ENCODE measurements at regions not wholly inside any gene's neighbourhood (a gene's known extent, or its start where the extent isn't known, plus 50 kb on each side); places are given as distances from the start of the nearest gene placed in this dataset.

DNA sequence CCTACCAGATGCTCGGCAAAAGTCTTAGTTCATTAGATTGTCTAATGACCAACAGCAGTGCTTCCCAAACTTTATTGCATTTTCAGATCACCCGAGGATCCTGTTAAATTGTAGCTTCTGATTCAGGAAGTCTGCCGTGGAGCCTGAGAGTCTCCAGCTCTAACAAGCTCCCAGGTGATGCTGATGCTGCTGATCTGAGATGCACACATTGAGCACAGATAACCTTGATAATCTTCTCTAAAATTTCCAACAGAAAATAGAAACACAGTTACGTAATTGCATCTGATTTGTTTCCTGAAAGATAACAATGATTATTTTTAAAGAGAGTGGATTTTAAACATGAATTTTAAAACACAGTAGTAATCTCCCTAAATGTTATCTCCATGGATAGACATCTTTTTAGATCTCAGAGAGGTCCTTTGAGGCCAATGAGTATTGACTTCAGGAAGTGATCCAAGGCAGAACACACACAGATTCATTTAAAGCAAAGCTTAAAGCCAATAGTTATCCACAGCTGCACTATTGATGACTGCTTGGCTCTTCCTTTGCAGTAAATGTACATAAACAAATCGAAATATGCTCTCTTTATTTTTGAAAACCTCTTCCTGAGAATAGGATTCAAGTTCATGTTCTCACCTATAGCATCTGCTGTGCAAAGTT is 122.8 kb upstream of the TNPO1 start:
- Histone ChIP-seq H3K4me3 (no peak overlapping the region), H3K4me1 (no peaks in the 10 kb centered on the region), H3K27me3 (peaks cover 0 to 10% (median 0%) of the 10 kb centered on the region in 9 donors), H3K9me3 (no peaks in the 10 kb centered on the region), H3K27ac (no peak overlapping the region), H3K36me3 (no peaks in the 10 kb centered on the region)
- no peak for TF ChIP-seq POLR2A (IDR thresholded peaks at IDR 0.05)
- TF ChIP-seq, protein P1, sequence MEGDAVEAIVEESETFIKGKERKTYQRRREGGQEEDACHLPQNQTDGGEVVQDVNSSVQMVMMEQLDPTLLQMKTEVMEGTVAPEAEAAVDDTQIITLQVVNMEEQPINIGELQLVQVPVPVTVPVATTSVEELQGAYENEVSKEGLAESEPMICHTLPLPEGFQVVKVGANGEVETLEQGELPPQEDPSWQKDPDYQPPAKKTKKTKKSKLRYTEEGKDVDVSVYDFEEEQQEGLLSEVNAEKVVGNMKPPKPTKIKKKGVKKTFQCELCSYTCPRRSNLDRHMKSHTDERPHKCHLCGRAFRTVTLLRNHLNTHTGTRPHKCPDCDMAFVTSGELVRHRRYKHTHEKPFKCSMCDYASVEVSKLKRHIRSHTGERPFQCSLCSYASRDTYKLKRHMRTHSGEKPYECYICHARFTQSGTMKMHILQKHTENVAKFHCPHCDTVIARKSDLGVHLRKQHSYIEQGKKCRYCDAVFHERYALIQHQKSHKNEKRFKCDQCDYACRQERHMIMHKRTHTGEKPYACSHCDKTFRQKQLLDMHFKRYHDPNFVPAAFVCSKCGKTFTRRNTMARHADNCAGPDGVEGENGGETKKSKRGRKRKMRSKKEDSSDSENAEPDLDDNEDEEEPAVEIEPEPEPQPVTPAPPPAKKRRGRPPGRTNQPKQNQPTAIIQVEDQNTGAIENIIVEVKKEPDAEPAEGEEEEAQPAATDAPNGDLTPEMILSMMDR (IDR thresholded peaks at IDR 0.05), result no peak
- ATAC-seq, result no peak
- no peak for DNase-seq
- 48 to 70% (median 58%) methylated on average over 5 of the region's 5 CpGs for WGBS, 4 donors
- intact Hi-C loops (cut with DNase I), result no loop called here

DNA sequence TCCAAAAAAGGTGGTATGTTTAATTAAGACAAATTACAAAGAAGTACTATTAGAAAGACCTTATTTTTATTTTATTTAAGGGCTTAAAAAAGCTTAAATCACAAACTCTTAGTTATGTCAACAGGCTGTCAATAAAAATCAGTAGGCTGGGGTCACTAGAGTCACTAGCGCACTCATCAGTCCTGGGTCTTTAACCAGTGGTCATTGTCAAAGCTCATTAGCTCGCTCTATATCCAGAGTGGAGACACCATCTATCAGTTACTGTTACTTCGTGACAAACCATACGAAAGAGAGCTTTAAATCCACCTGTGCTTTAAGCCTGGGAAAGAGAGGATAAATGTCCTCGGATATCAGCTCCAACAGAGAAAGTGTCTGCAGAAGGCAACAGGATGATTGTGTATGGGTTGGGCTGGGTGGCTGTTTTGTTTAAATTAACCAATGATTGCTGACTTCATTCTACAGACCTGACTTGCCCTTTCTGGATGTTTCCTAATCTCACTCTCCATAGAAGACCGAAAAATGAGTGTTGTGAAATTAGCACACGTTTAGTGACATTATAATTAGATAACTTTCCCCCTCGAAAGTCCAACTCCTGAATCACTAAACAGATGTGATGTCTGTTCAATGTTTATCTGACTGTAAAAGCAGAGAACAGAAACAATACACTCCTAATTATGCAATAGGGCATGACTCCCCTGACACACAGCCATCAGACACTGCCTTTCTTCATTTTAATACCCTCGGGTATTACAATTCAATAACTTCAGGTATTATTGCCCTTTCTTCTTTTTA is 123.6 kb upstream of the TNPO1 start:
- TF ChIP-seq POLR2A (IDR thresholded peaks at IDR 0.05), result no peak
- TF ChIP-seq, protein P1 (IDR thresholded peaks at IDR 0.05), result no peak
- Histone ChIP-seq H3K9me3 (no peaks in the 10 kb centered on the region), H3K36me3 (no peaks in the 10 kb centered on the region), H3K4me3 (no peak overlapping the region), H3K27ac (peak overlapping the region in 1 of 12 donors; percentile 3), H3K27me3 (peaks cover 0 to 10% (median 0%) of the 10 kb centered on the region in 9 donors), H3K4me1 (no peaks in the 10 kb centered on the region)
- intact Hi-C loops (cut with DNase I), result no loop called here
- 65 to 74% (median 67%) methylated on average over 9 of the region's 9 CpGs for WGBS, 4 donors
- no peak for DNase-seq
- no peak for ATAC-seq

DNA sequence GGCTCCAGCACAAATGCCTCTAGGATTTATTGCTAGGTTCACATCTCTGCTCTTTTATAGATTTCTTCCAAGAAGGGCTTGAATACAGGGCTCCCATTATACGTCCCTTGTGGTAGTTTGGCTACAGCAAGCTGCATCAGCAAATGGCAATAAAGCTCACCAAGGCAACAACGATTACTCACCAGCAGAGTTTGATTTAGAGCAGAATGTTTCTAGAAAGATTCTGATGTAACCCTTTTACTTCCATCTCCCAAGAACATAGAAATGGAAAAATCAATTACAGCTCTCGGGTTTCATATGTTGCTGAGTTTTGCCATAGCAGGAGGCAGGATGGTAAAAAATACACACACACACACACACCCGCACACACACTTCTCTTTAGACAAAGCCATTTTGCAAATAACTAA is 124.2 kb upstream of the TNPO1 start:
- Histone ChIP-seq H3K4me1 (no peaks in the 10 kb centered on the region), H3K27me3 (peaks cover 0 to 10% (median 0%) of the 10 kb centered on the region in 9 donors), H3K4me3 (no peak overlapping the region), H3K36me3 (no peaks in the 10 kb centered on the region), H3K9me3 (no peaks in the 10 kb centered on the region), H3K27ac (no peak overlapping the region)
- intact Hi-C loops (cut with DNase I), result no loop called here
- DNase-seq (no peak), ATAC-seq (no peak)
- WGBS, 4 donors, result 76 to 82% (median 78%) methylated on average over 4 of the region's 4 CpGs
- TF ChIP-seq, protein P1 (IDR thresholded peaks at IDR 0.05), result no peak
- TF ChIP-seq POLR2A (IDR thresholded peaks at IDR 0.05), result no peak

DNA sequence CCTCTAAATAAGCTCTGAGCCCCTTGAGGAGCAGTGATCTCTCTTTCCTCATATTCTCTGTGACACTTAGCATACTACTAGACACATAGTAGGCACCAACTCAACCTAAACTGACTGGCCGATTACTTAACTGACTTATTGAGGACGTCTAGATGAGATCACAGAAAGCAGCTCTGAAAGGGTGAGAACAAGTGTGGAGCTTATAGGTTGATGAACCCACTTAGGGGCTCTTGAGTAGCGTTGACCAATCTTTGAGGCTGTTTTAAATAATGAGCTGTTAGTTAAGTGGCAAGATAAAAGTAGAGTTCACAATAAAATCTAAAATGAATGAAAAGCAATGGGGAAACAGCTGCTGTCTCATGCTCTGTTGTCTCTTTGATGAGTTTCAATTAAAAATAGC is 124.7 kb upstream of the TNPO1 start:
- Histone ChIP-seq H3K27ac (no peak overlapping the region), H3K36me3 (no peaks in the 10 kb centered on the region), H3K27me3 (peaks cover 0 to 10% (median 0%) of the 10 kb centered on the region in 9 donors), H3K9me3 (no peaks in the 10 kb centered on the region), H3K4me1 (no peaks in the 10 kb centered on the region), H3K4me3 (no peak overlapping the region)
- DNase-seq (no peak), ATAC-seq (no peak)
- TF ChIP-seq POLR2A (IDR thresholded peaks at IDR 0.05), result no peak
- TF ChIP-seq, protein P1 (IDR thresholded peaks at IDR 0.05), result no peak
- WGBS, 4 donors, result 69 to 79% (median 72%) methylated on average over 3 of the region's 3 CpGs
- intact Hi-C loops (cut with DNase I), result no loop called here
